HG03521 (cell line): ENCODE measurements at regions not wholly inside any gene's neighbourhood (a gene's known extent, or its start where the extent isn't known, plus 50 kb on each side); places are given as distances from the start of the nearest gene placed in this dataset.
"Not testable (repeated sequence)": the region's sequence is repeated elsewhere in the genome, so short reads cannot be mapped to it uniquely, and the experiment has no call there.

Experiments
- ATAC-seq: cut with Tn5 transposase; IDR thresholded peaks from one replicate; pipeline ENCODE4 v1.9.1; 2021; ENCODE audit warnings: mild to moderate bottlenecking, moderate library complexity; ENCODE audit not compliant: unreplicated experiment

DNA sequence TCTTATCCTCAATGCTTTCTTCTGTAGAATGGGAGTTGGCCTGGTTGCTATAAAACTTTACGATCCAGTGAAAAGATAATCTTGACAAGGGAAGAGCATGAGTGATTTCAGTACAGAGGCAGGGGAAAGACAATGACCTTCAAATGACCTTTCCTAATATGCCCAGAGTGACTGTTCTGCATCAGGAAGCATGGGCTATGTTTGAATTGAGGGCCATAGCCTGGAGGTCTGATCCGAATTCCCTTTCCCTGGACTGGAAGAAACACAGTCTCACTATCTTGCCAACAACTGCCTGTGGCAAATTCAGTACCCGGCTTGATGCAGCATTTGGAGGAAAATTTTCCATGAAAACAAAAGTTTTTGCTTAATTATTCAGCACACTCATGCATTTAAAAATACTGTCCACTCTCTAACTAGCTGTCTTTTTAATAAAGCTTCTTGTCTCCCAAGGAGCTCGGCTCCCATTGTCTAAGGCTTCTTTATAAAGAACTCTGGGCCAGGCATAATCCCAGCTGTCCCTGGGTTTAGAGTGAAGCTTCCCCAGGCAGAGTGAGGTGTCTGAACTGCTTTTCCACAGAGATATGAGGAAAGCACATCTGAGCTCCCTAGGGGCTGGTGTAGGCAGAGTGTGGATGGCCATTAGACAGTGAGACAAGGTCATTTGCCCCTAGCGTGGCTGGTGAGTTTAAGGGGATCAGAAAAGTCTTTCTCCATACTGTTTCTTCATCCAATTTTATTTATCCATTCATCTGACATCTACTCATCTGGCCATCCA lies 132.7 kb upstream of the CADM1 start:
- no peak for ATAC-seq

- ATAC-seq: not testable (repeated sequence)
Observed at GRCh38 chr11:115633977-115634376, 129.8 kb upstream of the CADM1 start.

- ATAC-seq: no peak
Observed at GRCh38 chr11:115632061-115632460, 127.8 kb upstream of the CADM1 start.

DNA sequence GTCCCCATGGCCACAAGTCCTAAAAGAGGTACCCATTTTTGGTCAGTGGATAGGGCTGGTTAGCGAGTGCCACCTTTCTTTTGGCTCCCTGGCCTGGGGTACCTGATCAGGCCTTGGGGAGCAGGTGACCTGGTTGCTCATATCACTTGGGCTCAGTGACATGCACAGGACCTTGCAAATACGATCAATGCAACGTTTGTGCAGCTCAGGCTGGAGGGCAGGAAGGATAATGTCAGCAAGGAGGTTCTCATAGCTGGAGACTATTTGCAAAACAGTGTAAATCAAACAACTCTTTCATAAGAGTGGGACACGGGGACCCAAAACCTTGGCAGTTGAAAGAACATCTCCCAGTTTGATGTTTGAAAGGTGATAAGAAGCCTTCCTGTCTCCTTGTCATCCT lies 127.4 kb upstream of the CADM1 start:
- ATAC-seq: no peak

DNA sequence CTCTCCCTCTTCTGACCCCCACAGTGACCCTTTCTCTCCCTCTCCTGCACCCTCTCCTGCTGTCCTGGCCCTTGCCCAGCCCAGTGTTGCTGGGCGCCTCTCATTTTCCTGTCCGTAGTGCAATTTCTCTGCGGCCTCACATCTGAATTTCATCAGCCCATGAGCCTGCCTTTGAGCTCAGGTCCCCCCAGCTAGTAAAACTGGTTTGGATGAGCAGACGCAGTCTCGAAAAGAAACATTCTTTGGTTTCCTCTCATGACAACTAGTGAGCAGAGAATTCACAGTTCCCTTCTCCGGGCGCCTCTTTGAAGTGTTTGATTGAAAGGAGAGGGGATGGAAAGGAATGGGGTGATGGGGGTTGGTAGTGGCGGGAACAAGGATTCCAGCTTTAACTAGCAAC lies 126.0 kb upstream of the CADM1 start:
- no peak for ATAC-seq

GRCh38 chr11:115629456-115630015 lies 125.3 kb upstream of the CADM1 start:
- ATAC-seq: no peak

DNA sequence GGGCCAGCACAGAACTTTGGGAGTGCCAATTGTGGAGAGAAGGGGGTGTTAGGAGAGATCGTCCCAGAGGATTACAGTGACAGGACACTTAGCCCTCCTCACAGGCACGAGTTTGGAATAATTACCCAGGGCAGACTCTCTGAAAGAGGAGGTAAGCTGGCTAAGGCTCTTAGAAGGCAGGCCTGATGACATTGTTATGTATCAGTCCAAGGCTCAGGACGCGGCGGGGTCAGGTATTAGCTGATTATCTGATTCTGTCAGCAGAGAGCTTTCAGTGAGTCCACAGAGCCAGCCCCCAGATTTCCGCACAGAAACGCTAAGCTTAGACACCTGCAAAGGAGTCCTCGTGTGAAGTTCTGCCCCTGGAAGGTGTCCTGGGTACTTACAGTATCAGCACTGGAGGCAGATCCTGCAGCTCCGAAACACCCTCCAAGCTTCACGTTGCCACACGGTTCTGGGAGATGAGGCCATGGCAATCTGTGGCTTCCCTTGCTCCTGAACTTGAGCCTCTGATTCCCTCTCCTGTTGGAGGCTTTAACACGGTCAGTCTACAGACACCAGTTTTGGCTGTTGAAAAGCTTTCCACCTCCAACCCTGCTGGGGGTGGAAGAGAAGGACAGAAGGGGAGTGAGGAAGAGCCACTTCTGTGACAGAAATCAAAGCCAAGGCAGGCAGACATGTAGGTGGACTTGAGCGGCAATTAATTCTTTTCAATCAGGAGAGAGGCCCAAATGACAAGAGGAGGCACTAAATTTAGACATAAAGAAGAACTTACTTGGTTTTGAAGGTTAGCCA lies 123.6 kb upstream of the CADM1 start:
- no peak for ATAC-seq

- no peak for ATAC-seq
Observed at GRCh38 chr11:115627071-115627470, 122.9 kb upstream of the CADM1 start.

- ATAC-seq: no peak
Observed at GRCh38 chr11:115626414-115626813, 122.2 kb upstream of the CADM1 start.

DNA sequence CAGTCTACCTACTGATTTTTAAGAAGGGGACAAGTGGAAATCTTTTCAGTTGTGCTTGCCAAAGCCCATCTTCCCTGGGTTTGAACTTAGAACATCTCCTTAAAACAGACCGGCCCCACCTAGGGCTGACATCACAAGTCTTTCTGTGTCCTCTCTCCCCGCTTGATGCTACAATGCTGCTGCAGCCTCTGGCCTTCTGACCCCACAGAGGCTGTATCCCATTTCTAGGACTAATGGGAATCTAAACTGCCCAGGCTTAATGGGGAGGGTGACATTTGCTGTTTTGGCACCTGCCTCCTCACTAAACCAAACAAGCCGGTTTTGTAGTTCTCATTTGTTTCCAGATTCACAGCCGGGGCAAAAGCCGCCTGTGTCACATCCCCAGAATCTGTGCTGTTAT lies 121.3 kb upstream of the CADM1 start:
- no peak for ATAC-seq

DNA sequence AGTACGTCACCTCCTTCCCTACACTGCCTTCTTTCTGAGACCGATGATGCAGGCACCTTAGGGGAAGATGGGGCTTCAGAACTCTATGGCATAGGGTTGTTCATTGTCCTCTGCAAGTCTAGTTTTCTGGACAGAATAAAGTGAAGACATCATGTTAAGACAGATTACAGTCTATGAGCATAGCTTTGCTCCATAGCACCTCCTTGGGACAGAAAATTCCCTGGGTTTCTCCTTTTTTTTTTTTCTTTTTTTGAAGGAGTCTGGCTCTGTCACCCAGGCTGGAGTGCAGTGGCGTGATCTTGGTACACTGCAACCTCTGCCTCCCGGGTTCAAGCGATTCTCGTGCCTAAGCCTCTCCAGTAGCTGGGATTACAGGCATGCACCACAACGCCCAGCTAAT lies 119.8 kb upstream of the CADM1 start:
- no peak for ATAC-seq

GRCh38 chr11:115623021-115623451 lies 118.8 kb upstream of the CADM1 start:
- ATAC-seq: no peak

GRCh38 chr11:115618428-115618827 lies 114.2 kb upstream of the CADM1 start:
- ATAC-seq: no peak

GRCh38 chr11:115617767-115618166 lies 113.6 kb upstream of the CADM1 start:
- no peak for ATAC-seq

DNA sequence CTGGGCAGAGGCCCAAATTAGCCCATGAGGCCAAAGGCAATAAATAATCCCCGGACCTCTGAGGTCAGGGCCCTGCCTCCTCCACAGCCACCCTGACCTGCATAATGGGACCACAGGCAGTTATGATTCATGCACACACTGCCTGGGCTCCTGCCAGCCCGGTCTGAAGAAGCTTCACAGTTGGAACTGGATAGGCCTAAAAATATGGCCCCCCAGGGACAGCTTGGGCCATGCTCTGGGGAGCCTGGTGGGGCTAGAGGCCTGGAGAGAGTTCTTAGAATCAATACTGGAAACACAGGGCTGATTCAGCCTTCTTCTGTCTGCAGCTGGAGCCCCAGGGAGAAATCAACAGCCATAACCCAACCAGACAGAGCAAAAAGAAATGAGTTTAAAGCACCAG lies 112.8 kb upstream of the CADM1 start:
- ATAC-seq: no peak

DNA sequence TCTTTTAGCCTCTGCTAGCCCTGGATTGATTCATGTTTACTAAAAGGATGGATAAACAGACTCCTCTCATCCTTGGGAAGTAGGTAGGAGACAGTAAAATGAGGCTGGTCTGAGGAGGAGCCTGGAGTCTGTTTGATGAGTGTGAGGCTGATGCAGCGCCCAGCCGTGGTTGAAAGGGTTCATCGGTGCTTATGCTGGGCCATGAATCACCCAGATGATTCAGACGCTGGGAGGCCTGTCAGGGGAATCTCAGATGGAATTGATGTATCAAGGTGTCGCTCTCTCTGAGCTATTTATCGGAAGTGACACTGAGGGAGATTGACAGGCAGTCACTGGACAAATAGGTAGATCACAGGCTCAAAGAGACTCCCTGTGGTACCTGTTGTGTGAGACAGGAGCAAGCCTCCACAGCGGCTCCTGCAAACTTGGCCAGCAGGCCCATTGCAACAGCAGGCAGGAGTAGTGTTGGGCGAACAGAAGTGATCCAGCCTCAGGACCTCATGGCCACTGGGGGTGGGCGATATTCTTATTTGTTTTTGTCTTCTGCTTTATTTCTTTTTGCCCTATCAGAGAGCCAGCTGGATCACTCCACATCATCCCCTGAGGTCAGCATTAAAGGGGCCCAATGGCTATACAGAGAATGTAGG lies 109.9 kb upstream of the CADM1 start:
- no peak for ATAC-seq

DNA sequence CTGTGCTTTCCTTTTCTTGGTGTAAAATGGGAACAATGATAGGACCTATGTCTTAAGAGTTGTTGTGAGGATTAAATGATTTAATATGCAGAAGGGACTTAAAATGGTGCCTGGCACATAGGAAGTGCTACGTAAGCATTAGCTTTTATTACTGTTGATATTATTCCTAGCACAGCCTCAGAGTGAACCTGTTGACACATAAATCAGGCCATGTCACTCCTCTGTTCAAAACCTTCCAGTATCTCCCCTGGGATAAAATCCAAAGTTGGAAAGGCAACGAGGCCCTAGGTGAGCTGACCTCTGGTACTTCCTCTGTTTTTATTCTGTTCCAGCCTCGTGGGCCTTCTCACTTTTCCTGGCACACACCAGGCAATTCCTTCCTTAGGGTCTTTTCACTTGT lies 108.8 kb upstream of the CADM1 start:
- no peak for ATAC-seq

- ATAC-seq: no peak
Observed at GRCh38 chr11:115612046-115612730, 108.0 kb upstream of the CADM1 start.

DNA sequence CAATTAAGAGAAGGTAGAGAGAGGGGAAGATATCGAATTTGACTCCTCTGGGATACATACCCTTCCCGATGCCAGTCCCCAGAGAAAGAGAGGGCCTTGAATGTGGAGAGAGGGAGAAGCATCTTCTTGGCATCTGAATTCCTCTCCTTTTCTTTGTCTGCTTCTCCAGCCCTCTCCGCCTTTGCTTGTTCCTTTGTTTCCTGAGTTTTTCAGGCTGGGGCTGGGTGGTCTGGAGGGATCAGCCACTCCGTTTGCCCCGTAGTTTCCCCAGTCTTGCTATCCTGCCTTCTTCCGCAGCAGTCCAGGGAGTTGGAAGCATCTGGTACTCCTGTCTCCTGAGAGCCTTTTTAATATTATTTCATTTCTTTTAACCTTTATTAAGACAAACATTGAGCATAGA lies 107.1 kb upstream of the CADM1 start:
- no peak for ATAC-seq

- no peak for ATAC-seq
Observed at GRCh38 chr11:115610908-115611307, 106.7 kb upstream of the CADM1 start.

DNA sequence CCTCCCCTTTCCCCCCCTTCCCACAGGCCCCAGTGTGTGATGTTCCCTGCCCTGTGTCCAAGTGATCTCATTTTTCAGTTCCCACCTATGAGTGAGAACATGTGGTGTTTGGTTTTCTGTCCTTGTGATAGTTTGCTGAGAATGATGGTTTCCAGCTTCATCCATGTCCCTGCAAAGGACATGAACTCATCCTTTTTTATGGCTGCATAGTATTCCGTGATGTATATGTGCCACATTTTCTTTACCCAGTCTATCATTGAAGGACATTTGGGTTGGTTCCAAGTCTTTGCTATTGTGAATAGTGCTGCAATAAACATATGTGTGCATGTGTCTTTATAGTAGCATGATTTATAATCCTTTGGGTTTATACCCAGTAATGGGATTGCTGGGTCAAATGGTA lies 106.0 kb upstream of the CADM1 start:
- not testable (repeated sequence) for ATAC-seq
